Astrocyte (in vitro differentiated cells and primary cell): ENCODE measurements at regions not wholly inside any gene's neighbourhood (a gene's known extent, or its start where the extent isn't known, plus 50 kb on each side); places are given as distances from the start of the nearest gene placed in this dataset.

Experiments
- DNase-seq: peaks from one replicate; pipeline ENCODE4 v3.0.0-alpha.2; 2010; ENCODE audit warnings: low read depth
- FAIRE-seq: peaks from 2 replicates; lab custom pipeline; 2011; peaks lifted over from hg19 to GRCh38; lab: Jason Lieb, UNC
- H2AFZ ChIP-seq: 2 replicates; pipeline ENCODE4 v1.6.0; 2012; ENCODE audit warnings: low read depth, low read length, inconsistent platforms
- H3K27ac ChIP-seq: 2 replicates; pipeline ENCODE4 v1.5.1; 2011; ENCODE audit warnings: low read depth, low read length, inconsistent platforms
- H3K27me3 ChIP-seq: 2 replicates; pipeline ENCODE4 v1.6.0; 2011; ENCODE audit warnings: low read length, inconsistent platforms; ENCODE audit not compliant: insufficient read depth
- H3K36me3 ChIP-seq: 2 replicates; pipeline ENCODE4 v1.5.1; 2011; ENCODE audit warnings: low read length, inconsistent platforms; ENCODE audit not compliant: insufficient read depth
- H3K4me1 ChIP-seq: 2 replicates; pipeline ENCODE4 v1.5.1; 2011; ENCODE audit warnings: low read length, inconsistent platforms; ENCODE audit not compliant: insufficient read depth
- H3K4me2 ChIP-seq: 2 replicates; pipeline ENCODE4 v1.6.0; 2012; ENCODE audit warnings: low read length, inconsistent platforms
- H3K4me3 ChIP-seq: 2 replicates; pipeline ENCODE4 v1.5.1; 2011; ENCODE audit warnings: low read depth, mild to moderate bottlenecking, low read length, inconsistent platforms; ENCODE audit not compliant: insufficient read depth
- H3K79me2 ChIP-seq: 2 replicates; pipeline ENCODE4 v1.6.0; 2012; ENCODE audit warnings: mild to moderate bottlenecking, low read length, inconsistent platforms; ENCODE audit not compliant: insufficient read depth
- H3K9ac ChIP-seq: 2 replicates; pipeline ENCODE4 v1.6.0; 2012; ENCODE audit warnings: mild to moderate bottlenecking, low read length, inconsistent platforms
- H3K9me3 ChIP-seq: 2 replicates; pipeline ENCODE4 v1.5.1; 2012; ENCODE audit warnings: low read depth, mild to moderate bottlenecking, low read length, inconsistent platforms; ENCODE audit not compliant: insufficient read depth
- H4K20me1 ChIP-seq: 2 replicates; pipeline ENCODE4 v1.6.0; 2012; ENCODE audit warnings: low read length, inconsistent platforms; ENCODE audit not compliant: insufficient read depth
- H3K27ac Mint-ChIP-seq: one replicate; pipeline ENCODE4 v1.8.0; 2021; ENCODE audit warnings: mild to moderate bottlenecking, mixed read lengths; ENCODE audit not compliant: unreplicated experiment
- H3K27me3 Mint-ChIP-seq: one replicate; pipeline ENCODE4 v1.8.0; 2021; ENCODE audit warnings: low read depth, mixed read lengths; ENCODE audit not compliant: unreplicated experiment
- H3K36me3 Mint-ChIP-seq: one replicate; pipeline ENCODE4 v1.8.0; 2021; ENCODE audit warnings: low read depth, mixed read lengths; ENCODE audit not compliant: unreplicated experiment
- H3K4me1 Mint-ChIP-seq: one replicate; pipeline ENCODE4 v1.8.0; 2021; ENCODE audit warnings: low read depth, mixed read lengths; ENCODE audit not compliant: unreplicated experiment
- H3K4me3 Mint-ChIP-seq: one replicate; pipeline ENCODE4 v1.8.0; 2021; ENCODE audit warnings: mild to moderate bottlenecking, moderate library complexity, mixed read lengths; ENCODE audit not compliant: unreplicated experiment
- H3K9me3 Mint-ChIP-seq: one replicate; pipeline ENCODE4 v1.8.0; 2021; ENCODE audit warnings: mild to moderate bottlenecking, mixed read lengths; ENCODE audit not compliant: unreplicated experiment
- CTCF ChIP-seq: IDR thresholded peaks from 2 replicates; pipeline ENCODE4 v1.5.1; 2011; ENCODE audit warnings: low read depth, mild to moderate bottlenecking, inconsistent platforms, low read length, moderate library complexity; ENCODE audit not compliant: insufficient read depth
- EZH2 ChIP-seq: IDR thresholded peaks from 2 replicates; pipeline ENCODE4 v1.6.1; 2012; ENCODE audit warnings: mild to moderate bottlenecking, low read length, inconsistent platforms; ENCODE audit not compliant: insufficient read depth

GRCh38 chr3:107100573-107100972, 276.7 kb upstream of the CCDC54 start:
- no peak overlapping the region for H3K9ac ChIP-seq
- Mint-ChIP-seq H3K27ac (no peak overlapping the region), H3K36me3 (no peaks in the 10 kb centered on the region), H3K4me1 (no peaks in the 10 kb centered on the region), H3K4me3 (no peak overlapping the region), H3K27me3 (peaks cover 2% of the 10 kb centered on the region), H3K9me3 (no peaks in the 10 kb centered on the region)
- H3K9me3 ChIP-seq = no peaks in the 10 kb centered on the region
- no peak overlapping the region for H2AFZ ChIP-seq
- FAIRE-seq (no peak), DNase-seq (no peak)
- H3K4me2 ChIP-seq = no peak overlapping the region
- no peaks in the 10 kb centered on the region for H3K36me3 ChIP-seq
- H3K27ac ChIP-seq = no peak overlapping the region
- H3K4me3 ChIP-seq = no peak overlapping the region
- TF ChIP-seq CTCF (no peak), EZH2 (no peak)
- H3K27me3 ChIP-seq = no peaks in the 10 kb centered on the region
- H3K79me2 ChIP-seq = no peaks in the 10 kb centered on the region
- H4K20me1 ChIP-seq = no peaks in the 10 kb centered on the region
- no peaks in the 10 kb centered on the region for H3K4me1 ChIP-seq

DNA sequence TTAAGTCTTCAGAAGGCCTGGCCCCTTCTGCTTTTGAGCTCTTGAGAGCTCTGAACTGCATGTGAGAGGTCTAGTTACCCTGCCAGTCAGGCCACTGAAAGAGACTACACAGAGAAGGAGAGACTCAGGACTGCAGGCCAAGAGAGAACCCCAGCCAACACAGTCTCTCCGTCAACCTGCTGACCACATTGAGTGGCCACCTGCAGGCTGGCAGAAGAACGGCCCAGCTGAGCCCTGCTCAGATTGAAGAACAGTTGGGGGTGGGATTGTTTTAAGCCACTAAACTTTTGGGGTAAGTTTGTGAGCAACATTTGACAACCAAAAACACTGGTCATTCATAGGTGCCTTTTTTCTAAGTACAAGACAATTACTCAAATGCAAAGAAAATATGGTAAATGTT, 273.5 kb upstream of the CCDC54 start:
- Mint-ChIP-seq H3K4me1 (peaks cover 6% of the 10 kb centered on the region), H3K36me3 (no peaks in the 10 kb centered on the region), H3K9me3 (peaks cover 7% of the 10 kb centered on the region), H3K4me3 (no peak overlapping the region), H3K27ac (no peak overlapping the region), H3K27me3 (peaks cover 2% of the 10 kb centered on the region)
- Histone ChIP-seq H3K36me3 (no peaks in the 10 kb centered on the region), H3K27me3 (no peaks in the 10 kb centered on the region), H3K9me3 (no peaks in the 10 kb centered on the region), H3K4me3 (no peak overlapping the region), H3K4me2 (no peak overlapping the region), H3K9ac (no peak overlapping the region), H4K20me1 (no peaks in the 10 kb centered on the region), H2AFZ (no peak overlapping the region), H3K4me1 (peaks cover 4% of the 10 kb centered on the region), H3K27ac (no peak overlapping the region), H3K79me2 (no peaks in the 10 kb centered on the region)
- no peak for FAIRE-seq
- no peak for DNase-seq
- no peak for TF ChIP-seq EZH2
- TF ChIP-seq CTCF = no peak

DNA sequence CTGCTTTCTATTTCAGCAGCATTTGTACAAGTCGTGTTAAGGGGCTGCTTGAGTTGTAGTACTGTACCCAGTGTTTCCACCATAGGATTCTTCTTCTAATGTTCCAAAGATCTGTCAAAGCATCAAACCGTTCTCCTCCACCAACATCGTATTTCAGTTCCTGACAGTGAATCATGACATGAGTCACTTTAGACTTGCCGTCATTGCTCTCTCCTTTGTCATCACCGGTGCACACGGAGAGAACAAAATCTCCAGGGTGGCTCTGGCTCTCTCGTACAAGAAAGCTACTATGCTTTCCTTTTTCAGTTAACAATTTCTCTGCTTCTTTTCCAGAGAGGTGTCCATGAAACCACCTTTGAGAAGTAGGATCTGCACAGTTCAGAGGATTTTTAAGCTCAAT, 270.9 kb upstream of the CCDC54 start:
- Histone ChIP-seq H3K4me3 (no peak overlapping the region), H3K79me2 (no peaks in the 10 kb centered on the region), H3K9me3 (no peaks in the 10 kb centered on the region), H3K27me3 (no peaks in the 10 kb centered on the region), H3K9ac (no peak overlapping the region), H4K20me1 (no peaks in the 10 kb centered on the region), H3K36me3 (no peaks in the 10 kb centered on the region), H2AFZ (peak overlapping the region; percentile 70), H3K4me1 (peaks cover 4% of the 10 kb centered on the region), H3K27ac (peak overlapping the region; percentile 42), H3K4me2 (peak overlapping the region; percentile 73)
- no peak for FAIRE-seq
- H3K9me3 Mint-ChIP-seq = peaks cover 7% of the 10 kb centered on the region
- peak overlapping the region; percentile 30 for H3K27ac Mint-ChIP-seq
- no peaks in the 10 kb centered on the region for H3K36me3 Mint-ChIP-seq
- H3K4me3 Mint-ChIP-seq = no peak overlapping the region
- peaks cover 6% of the 10 kb centered on the region for H3K4me1 Mint-ChIP-seq
- H3K27me3 Mint-ChIP-seq = no peaks in the 10 kb centered on the region
- TF ChIP-seq CTCF (no peak), EZH2 (no peak)
- peak; percentile 73 for DNase-seq
